ENCODE measurements at regions not wholly inside any gene's neighbourhood (a gene's known extent, or its start where the extent isn't known, plus 50 kb on each side); places are given as distances from the start of the nearest gene placed in this dataset.

GRCh38 chr6:6858533-6858982, 249.2 kb upstream of the RREB1 start (continued):
- TF ChIP-seq, protein P1, sequence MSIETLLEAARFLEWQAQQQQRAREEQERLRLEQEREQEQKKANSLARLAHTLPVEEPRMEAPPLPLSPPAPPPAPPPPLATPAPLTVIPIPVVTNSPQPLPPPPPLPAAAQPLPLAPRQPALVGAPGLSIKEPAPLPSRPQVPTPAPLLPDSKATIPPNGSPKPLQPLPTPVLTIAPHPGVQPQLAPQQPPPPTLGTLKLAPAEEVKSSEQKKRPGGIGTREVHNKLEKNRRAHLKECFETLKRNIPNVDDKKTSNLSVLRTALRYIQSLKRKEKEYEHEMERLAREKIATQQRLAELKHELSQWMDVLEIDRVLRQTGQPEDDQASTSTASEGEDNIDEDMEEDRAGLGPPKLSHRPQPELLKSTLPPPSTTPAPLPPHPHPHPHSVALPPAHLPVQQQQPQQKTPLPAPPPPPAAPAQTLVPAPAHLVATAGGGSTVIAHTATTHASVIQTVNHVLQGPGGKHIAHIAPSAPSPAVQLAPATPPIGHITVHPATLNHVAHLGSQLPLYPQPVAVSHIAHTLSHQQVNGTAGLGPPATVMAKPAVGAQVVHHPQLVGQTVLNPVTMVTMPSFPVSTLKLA (conservative IDR thresholded peaks at IDR 0.05), result peak in 1 of 2 experiments; percentile 24; a peak in 1 of 4 replicates
- TF ChIP-seq, protein P2, sequence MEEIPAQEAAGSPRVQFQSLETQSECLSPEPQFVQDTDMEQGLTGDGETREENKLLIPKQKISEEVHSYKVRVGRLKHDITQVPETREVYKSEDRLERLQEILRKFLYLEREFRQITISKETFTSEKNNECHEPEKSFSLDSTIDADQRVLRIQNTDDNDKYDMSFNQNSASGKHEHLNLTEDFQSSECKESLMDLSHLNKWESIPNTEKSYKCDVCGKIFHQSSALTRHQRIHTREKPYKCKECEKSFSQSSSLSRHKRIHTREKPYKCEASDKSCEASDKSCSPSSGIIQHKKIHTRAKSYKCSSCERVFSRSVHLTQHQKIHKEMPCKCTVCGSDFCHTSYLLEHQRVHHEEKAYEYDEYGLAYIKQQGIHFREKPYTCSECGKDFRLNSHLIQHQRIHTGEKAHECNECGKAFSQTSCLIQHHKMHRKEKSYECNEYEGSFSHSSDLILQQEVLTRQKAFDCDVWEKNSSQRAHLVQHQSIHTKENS (CRISPR knock-in tag; IDR thresholded peaks at IDR 0.05), result no peak
- TF ChIP-seq, protein P3, sequence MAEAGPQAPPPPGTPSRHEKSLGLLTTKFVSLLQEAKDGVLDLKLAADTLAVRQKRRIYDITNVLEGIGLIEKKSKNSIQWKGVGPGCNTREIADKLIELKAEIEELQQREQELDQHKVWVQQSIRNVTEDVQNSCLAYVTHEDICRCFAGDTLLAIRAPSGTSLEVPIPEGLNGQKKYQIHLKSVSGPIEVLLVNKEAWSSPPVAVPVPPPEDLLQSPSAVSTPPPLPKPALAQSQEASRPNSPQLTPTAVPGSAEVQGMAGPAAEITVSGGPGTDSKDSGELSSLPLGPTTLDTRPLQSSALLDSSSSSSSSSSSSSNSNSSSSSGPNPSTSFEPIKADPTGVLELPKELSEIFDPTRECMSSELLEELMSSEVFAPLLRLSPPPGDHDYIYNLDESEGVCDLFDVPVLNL (CRISPR knock-in tag; IDR thresholded peaks at IDR 0.05; ENCODE audit: low read depth), result no peak
- TF ChIP-seq ZNF445 (CRISPR knock-in tag; IDR thresholded peaks at IDR 0.05; ENCODE audit: low read depth) (no peak), GTF2F1 (IDR thresholded peaks at IDR 0.05; ENCODE audit: low read depth, low read length) (no peak), MXI1 (IDR thresholded peaks at IDR 0.05; ENCODE audit: low read depth, low read length) (no peak), CHD2 (IDR thresholded peaks at IDR 0.05; ENCODE audit: low read depth, low read length) (no peak), SIN3A (IDR thresholded peaks at IDR 0.05; ENCODE audit: borderline replicate concordance in 2 of 2, control insufficient read depth in 1 of 2, low read depth in 2 of 2, low read length in 2 of 2) (no peak), CEBPB (tag; IDR thresholded peaks at IDR 0.05) (no peak), ARNT (IDR thresholded peaks at IDR 0.05) (peak in 1 of 2 experiments; percentile 36; a peak in 1 of 4 replicates), DDX20 (tag; IDR thresholded peaks at IDR 0.05; ENCODE audit: low read depth) (0 out of 2 replicates have a peak, but pooled peaks have one; percentile 11), DPF2 (IDR thresholded peaks at IDR 0.05) (peak; percentile 73), FUS (optimal IDR thresholded peaks at IDR 0.05; ENCODE audit: low read depth, low read length) (no peak), TCF15 (CRISPR knock-in tag; IDR thresholded peaks at IDR 0.05) (no peak), GTF2B (IDR thresholded peaks at IDR 0.05; ENCODE audit: extremely low read depth, insufficient read length) (no peak), NFXL1 (CRISPR knock-in tag; IDR thresholded peaks at IDR 0.05) (no peak), ARID1B (IDR thresholded peaks at IDR 0.05) (peak; percentile 49), MCM2 (IDR thresholded peaks at IDR 0.05; ENCODE audit: low read depth) (no peak), ESRRA (IDR thresholded peaks at IDR 0.05; ENCODE audit: borderline replicate concordance, low read depth) (peak; percentile 70; the same call in 1 of the 2 replicates), GABPA (tag; conservative IDR thresholded peaks at IDR 0.05; ENCODE audit: low read depth) (no peak), TEAD2 (tag; IDR thresholded peaks at IDR 0.05) (no peak), ZSCAN29 (IDR thresholded peaks at IDR 0.05) (no peak), HIVEP1 (CRISPR knock-in tag; IDR thresholded peaks at IDR 0.05) (no peak), ZNF766 (CRISPR knock-in tag; conservative IDR thresholded peaks at IDR 0.05) (peak; percentile 79; the same call in 1 of the 2 replicates)

Data from K562 (cell line).